GM21737 (cell line): ENCODE measurements at regions not wholly inside any gene's neighbourhood (a gene's known extent, or its start where the extent isn't known, plus 50 kb on each side); places are given as distances from the start of the nearest gene placed in this dataset.
A peak's percentile ranks its signal among the peaks of the same experiment; 100 is the strongest.

ENCODE experiments used
- ATAC-seq: cut with Tn5 transposase; IDR thresholded peaks from one replicate; pipeline ENCODE4 v1.9.1; 2021; ENCODE audit warnings: mild to moderate bottlenecking, moderate library complexity; ENCODE audit not compliant: unreplicated experiment

- peak; percentile 81 for ATAC-seq
These were observed 51.1 kb upstream of the UNC5C start for GRCh38 chr4:95599777-95600400.
